Liver (tissue), 3 donors: ENCODE measurements at regions not wholly inside any gene's neighbourhood (a gene's known extent, or its start where the extent isn't known, plus 50 kb on each side); places are given as distances from the start of the nearest gene placed in this dataset.

ENCODE experiments used
- CTCF ChIP-seq: fragments of 150-350 bp; IDR thresholded peaks from 2 replicates; pipeline ENCODE4 v1.5.1; 2017; ENCODE audit warnings: improper control_type of control experiment, low read depth, low read length; ENCODE audit not compliant: missing input control
- EGR1 ChIP-seq, 2 donors: IDR thresholded peaks; 2 replicates each; pipeline ENCODE4 v1.6.1; 2016 to 2018; ENCODE audit warnings: antibody characterized with exemption in 2 of 2, low read depth in 2 of 2
- GABPA ChIP-seq, 2 donors: IDR thresholded peaks in 1 of 2; conservative IDR thresholded peaks in 1 of 2; 2 replicates each; pipeline ENCODE4 v1.6.1; 2016; ENCODE audit warnings: antibody characterized with exemption in 2 of 2, mild to moderate bottlenecking in 1 of 2, moderate library complexity in 1 of 2
- RAD21 ChIP-seq, 2 donors: IDR thresholded peaks; 2 replicates each; pipeline ENCODE4 v1.6.1; 2016; ENCODE audit warnings: antibody characterized with exemption in 2 of 2, mild to moderate bottlenecking in 2 of 2
- TF ChIP-seq, protein P1 (sequence below): IDR thresholded peaks from 2 replicates; pipeline ENCODE4 v1.6.1; 2016; ENCODE audit warnings: antibody characterized with exemption
- donor health status: healthy.
- donor health status: healthy.

- TF ChIP-seq, protein P1, sequence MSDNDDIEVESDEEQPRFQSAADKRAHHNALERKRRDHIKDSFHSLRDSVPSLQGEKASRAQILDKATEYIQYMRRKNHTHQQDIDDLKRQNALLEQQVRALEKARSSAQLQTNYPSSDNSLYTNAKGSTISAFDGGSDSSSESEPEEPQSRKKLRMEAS: no peak
- no peak for TF ChIP-seq CTCF
- TF ChIP-seq GABPA (IDR thresholded peaks at IDR 0.05 in 1 of 2, conservative IDR thresholded peaks at IDR 0.05 in 1 of 2): no peak
- no peak for TF ChIP-seq RAD21 (IDR thresholded peaks at IDR 0.05)
- TF ChIP-seq EGR1 (IDR thresholded peaks at IDR 0.05; ENCODE audit: low read depth in 2 of 2): no peak
These were observed 72.2 kb upstream of the EEF1E1 start for GRCh38 chr6:8174571-8174970.
